Stimulated activated CD4-positive, alpha-beta T cell treated with anti-CD3 and anti-CD28 coated beads, Interleukin-15, amount 100 ng/mL, for 24 hours (primary cell): ENCODE measurements at regions not wholly inside any gene's neighbourhood (a gene's known extent, or its start where the extent isn't known, plus 50 kb on each side); places are given as distances from the start of the nearest gene placed in this dataset.
"Not testable (repeated sequence)": the region's sequence is repeated elsewhere in the genome, so short reads cannot be mapped to it uniquely, and the experiment has no call there.

Source experiments
- DNase-seq: peaks from one replicate; pipeline ENCODE4 v3.0.0-alpha.2; 2020

DNA sequence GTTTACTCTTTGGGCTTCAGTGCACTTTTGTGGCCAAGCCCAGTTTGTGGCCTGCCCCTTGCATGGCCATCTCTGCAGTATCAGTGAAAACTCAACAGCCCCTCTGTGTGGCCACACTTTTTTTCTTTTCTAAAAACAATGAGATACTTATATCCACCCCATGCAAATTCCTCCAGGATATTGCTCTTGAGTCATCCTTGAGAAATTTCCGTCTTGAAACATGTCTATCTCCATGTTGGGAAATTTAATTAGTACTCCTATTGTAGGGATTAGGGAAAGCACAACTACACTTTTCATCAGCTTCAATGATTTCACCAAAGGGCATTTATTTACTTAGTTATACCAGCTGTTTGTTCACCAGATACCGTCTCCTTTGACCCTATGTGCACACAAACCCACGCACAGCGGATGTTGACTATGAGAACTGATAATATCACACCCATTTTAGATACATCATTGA is 993.1 kb downstream of the TSN start:
- DNase-seq: no peak

DNA sequence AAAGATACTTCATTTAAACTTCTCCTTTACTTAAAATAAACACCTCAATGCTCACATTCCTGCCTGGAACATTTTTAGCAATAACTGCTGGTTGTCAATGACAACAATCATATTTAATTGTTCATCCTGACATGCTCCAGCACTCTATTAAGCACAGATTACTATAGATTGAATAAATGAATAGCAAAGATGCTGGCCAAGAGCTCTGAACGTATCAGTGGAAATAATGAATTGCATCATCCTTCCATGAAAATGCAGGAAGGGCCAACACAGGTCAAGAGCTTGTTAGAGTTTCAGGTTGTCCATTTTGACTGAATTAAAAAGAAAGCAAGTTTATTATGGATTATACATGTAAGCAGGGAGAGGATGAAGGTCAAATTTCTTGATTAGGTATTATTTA is 994.0 kb downstream of the TSN start:
- no peak for DNase-seq

DNA sequence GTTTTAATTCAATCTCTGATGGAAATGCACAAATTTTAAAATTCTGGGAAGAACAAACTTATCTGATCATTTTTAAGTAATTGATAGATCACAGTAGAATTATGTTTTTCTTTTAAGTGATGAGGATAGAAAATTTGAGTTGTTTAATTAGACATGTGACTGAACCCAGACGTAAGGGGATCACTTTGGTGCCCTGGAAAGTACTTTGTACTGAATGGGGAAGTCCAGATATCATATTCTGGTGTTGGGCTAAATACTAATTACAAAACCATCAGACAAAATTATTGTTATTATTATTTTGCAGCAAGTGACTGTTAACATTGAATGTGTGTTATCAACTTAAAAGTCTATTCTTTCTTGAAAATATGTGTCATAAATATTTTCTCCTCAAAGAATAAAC is 994.6 kb downstream of the TSN start:
- DNase-seq: no peak

DNA sequence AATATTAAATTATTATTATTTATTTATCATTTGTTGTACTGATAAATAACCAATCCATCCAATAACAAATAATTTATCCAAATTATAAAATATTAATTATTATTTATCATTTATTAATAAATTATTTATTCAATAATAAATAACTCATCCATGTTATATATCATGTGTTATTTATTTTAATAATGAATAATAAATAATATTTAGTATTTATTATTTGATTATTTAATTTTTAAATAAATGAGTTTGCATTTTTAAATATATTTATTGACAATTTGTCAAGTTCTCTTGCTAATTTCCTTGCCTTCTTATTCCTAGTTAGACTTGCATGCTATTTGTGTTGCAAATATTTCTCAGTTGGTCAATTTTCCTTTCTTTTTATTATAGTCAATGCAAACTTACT is 995.4 kb downstream of the TSN start:
- DNase-seq: no peak

DNA sequence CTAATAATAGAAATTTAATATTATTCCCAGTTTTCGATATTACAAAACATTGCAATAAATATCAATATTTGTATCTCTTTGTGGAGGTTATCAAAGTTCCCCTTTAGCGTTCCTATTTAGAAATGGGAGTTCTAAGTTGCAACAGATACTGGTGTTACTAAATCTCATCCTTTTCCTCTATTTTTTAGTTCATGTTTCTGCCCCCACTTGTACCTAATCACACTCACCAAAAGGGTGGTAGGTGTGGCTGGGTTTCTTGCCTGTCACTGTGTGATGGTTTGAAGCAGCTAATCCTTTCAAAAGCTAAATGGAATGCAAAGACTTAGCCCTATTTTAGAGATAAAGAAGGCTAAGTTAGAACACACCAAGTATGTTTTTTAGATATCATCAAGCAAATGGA is 997.9 kb downstream of the TSN start:
- no peak for DNase-seq

DNA sequence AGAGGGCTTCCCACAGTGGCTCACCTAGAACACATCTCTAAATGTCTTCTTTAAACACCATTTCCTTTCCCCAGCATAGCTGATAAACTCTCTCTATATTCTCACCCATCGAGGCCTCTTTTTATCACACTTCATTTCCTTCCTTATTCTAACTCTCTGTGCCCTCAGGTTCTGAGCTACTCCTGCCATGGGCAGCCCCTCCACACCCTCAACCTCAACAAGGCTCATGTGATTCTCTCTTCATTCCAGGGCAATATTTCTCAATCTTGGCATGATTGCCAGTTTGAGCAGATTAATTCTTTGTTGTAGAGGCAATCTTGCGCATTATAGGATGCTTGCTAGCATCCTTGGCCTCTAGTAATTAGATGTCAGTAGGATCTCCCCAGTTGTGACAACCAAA is 999.1 kb downstream of the TSN start:
- DNase-seq: no peak

DNA sequence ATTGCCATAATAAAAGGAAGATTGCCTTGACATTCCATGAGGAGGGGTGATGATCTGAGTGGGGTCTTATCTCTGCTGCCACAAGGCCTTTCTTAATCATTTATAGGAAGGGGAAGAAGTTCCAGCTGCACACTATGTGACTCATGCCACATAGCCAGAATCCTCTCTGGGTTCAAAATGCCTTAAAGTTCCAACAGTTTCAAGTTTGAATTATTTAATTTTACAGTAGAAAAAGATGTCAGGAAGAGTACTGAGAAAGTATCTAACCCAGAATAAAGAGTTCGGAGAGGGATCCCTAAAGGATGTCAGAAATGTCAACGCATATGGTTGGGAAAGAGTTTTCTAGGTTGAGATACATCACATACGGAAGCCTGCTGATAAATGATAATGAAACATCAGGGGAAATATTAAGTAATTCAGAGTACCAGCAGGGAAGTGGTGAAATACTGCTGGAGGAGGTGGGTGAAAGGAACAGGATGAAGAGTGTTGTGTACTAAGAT is 999.9 kb downstream of the TSN start:
- no peak for DNase-seq

DNA sequence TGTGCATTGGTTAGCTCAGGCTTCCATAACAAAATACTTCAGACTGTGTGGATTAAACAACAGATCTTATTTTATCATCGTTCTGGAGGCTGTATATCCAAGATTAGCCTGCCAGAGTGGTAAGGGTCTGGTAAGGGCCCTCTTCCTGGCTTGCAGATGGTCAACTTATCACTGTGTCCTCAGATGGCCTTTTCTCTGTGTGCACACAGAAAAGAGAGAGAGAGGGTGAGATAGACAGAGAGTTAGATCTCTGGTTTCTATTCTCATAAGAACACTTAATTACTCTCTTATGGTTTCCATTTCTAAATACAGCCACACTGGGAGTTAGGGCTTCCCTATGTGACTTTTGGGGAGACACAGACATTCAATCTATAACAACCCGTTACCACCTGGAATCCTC is 1003.5 kb downstream of the TSN start:
- DNase-seq: no peak

DNA sequence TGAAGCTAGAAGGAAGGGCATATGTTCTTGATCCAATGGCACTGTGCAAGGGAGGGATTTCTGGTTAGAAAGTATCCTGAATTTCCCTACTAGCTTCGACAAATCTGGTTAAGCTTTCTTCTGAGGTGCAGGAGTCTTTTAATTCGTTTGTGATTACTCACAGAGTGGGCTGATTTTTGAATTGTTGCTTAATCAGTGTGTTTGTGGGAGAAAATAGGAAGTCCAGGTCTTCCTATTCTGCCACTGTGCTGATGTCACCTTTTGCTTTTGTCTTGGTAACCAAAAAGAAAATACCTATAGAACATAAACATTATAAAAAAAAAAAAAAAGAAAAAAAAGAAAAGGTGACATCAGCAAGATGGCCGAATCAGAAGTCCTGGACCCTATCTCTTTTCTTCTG is 1008.6 kb downstream of the TSN start:
- DNase-seq: no peak

DNA sequence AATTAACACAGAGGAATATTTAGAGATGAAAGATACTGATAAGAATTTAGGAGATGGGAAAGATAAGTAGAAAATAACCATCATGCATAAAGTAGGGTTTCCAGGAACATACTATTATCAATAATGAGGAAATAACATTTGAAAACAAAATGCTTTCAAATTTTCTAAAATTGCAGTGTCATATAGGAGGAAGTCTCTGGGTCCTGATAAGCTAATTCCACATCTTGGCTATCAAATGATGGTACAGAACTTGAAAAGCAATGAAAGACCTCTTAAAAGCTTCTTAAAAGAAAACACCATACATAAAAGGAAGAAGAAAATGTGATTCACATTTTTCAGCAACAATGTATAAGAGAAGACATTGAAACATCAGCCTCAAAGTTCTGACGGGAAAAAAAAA is 1024.8 kb downstream of the TSN start:
- DNase-seq: no peak

DNA sequence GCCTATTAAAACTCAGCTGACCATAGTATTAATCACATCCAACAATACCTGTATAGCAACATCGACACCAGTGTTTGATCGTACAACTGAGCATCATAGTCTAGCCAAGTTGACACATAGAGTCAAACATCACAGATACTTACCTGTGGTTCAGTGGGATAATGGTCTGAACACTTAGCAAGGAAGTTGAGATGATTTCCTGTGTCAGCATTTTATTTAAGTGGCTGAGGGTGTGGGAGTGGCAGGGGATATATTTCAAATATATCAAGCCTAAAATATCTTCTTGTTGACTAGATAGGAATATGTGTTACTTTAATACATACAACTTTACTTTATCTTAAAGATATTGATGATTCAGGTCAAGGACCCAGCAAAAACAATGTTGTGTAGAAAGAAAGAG is 1038.6 kb downstream of the TSN start:
- DNase-seq: no peak

DNA sequence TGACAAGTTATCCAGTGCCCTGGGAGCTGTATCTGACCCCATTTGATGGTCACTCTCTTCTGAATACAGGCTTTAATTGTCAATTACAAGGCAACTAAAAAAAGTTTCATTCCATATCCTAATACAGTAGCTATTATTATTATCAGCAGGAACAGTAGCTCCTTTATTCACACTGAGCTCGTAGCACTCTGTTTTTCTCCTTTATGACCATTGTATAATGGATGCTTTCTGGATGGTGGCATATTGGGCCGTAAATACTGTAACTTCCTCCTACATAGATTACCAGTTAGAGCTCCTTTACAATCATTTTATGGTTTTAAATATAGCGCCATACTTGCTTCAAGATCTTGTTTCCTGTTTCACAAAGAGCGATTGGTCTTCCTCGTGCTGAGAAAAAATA is 1040.3 kb downstream of the TSN start:
- DNase-seq: no peak

DNA sequence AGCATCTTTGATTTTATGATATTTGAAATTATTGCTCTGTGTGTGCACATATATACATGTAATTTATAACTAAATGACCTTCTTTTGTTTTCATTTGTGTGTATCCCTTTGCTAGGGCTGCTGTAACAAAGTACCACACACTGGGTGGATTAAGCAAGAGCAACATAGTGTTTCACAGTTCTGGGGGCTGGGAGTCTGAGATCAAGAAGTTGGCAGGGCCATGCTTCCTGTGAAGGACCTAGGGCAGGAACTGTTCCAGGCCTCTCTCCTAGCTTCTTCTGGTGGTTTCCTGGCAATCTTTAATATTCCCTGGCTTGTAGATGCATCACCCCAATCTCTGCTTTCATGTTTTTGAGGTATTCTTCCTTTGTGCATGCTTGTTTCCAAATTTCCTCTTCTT is 1043.9 kb downstream of the TSN start:
- no peak for DNase-seq

DNA sequence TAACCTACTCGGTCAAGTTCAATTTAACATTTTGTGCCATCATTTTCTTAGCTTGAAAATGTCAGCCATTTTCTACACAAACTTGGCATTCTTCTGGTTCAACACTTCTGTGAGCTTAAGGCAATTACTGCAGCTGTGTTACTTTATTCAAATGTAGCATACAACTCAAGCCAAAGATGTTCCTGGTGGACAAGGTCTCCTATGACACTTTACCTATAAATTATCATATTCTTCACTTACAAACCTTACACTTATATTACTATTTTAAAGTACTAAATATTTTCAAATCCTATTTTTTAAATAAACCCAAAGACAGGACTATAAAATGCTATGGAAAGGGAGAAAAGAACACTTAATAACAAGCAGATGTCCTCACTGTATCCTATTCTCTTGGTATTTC is 1045.3 kb downstream of the TSN start:
- no peak for DNase-seq

DNA sequence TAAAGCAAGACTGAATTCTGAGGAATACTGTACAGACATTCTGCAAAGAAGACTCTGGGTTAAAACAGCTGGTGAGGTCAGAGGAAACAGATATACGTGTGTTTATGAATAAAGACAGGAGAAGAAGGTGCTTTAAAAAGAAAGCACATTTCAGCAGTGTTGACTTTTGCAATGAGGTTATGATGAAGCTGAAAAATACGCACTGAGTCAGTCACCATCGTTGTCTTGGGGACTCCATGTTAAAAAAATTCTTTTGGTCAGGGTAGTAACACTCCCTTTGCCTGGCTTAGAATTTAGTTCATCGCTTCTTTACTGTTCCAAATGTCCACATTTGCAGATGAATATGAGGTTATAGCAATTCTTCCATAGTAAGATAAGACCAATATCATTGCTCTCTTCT is 1049.0 kb downstream of the TSN start:
- no peak for DNase-seq

DNA sequence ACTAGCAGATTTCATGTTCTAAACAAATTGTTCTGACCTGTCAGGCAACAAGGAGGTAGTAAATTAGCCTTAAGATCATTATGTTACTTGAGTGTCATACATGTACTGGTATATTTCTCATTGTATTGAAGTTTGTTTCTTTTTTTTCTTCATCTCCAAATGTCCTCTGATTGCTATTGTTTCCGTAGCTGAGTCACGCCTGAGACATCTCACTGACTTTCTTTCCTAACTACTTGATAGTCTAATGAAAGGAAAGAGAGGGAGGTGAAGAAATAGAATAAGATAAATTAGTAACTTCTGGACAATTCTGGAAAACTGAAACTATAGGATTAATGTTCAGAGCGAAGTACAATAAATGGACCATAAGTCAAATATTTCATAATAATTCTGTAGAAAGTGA is 1049.9 kb downstream of the TSN start:
- DNase-seq: no peak

DNA sequence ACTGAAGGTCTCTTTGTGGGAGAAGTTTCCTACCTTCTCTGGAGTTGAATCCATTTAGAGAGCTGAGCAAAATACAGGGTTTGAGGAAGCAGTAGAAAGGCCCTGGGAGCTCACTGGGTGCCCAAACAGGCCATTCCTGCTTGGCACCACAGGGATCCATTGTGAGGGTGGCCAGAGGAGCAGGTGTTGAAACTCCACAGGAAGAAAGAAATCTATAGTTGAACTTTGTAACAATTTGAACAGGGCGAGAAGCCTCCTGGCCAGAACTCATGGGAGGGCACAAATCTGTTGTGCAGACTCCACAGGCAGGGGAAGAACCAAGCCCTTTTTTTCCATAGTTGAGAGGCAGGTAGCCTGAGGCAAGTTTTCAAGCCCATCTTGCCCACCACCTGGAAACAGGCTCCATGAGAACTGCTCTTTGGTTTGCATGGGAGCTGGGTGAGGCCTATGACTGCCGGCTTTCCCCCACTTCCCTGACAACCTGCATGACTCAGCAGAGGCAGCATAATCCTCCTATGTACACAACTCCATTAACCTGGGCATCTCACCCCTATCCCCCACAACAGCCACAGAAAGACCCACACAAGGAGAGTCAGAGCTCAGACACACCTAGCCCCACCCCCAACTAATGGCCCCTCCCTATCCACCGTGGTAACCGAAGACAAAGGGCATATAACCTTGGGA is 1053.0 kb downstream of the TSN start:
- DNase-seq: no peak

DNA sequence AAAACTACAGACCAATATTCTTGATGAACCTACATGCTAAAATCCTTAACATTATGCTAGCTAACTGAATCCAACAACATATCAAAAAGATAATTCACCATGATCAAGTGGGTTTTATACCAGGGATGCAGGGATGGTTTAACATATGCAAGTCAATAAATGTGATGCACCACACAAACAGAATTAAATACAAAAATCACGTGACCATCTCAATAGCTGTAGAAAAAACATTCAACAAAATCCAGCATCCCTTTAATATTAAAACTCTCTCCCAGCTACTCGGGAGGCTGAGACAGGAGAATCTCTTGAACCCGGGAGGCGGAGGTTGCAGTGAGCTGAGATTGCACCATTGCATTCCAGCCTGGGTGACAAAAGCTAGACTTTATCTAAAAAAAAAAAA is 1056.8 kb downstream of the TSN start:
- DNase-seq: not testable (repeated sequence)

DNA sequence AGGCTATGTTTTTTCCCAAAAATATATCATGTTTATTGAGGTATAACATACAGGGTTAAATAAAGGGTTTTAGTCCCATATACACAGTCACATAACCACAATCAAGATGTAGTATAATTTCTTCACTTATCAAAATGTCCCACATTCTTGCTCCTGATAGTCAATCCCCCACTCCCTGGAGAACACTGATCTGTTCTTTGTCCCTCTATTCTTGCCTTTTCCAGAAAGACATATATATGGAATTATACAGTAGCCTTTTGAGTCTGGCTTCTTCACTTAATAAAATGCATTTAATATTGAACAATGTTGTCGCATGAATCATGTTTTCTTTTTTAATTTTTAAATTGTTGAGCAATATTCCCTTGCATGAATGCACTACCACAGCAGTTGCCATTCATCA is 1059.7 kb downstream of the TSN start:
- no peak for DNase-seq

DNA sequence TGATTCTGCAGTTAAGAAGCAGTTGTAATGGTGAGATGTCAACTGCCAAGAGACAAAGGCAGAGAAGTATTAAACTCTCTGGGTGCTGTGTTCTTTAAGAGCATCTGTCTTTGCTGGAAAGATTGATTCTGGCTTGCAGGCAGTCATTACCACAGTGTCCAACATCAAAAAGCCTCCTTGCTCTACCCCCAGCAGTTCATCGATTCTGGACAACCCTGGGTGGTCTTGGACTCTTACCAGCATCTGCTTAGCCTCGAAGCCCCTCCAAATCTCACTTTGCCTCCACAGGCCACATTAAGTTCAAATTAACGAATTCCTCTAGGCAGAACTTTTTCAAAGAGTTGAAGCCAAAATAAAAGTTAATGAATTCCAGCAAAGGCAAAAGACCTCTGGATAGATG is 1061.4 kb downstream of the TSN start:
- DNase-seq: no peak

DNA sequence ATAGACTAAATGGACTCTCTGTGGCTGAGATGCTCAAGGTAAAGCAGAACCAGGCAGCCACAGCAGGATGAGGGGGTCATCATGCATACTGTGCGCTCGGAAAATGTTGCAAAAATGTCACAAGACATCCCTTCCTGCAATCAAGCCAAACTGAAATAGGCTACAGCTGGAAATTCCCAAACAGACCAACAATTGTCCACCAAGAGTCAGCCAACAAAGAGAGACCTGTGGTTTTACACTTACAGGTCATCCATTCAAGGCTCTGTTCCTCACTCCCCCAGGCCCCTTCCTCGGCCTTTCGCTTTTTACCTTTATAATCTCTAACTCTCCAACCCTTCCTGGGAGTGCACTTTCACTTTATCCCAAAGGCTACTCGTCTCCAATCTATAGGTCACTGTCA is 1066.9 kb downstream of the TSN start:
- no peak for DNase-seq

DNA sequence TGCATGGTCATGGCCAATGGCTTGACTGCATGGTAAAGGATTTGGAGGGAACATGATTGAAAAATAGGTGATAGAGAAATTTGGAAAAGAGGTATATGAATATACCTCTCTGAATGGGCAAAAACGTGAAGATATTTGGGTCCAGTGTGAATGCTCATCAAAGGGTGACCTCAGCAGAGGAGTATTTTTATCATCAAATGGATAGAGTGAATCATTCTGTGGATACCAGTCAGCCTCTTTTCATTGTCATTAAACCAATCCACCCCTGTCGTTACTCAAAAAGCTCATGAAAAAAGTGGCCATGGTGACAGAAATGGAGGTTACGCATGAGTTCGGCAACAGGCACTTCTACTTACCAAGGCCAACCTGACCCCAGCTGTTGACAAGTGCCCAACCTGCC is 1074.7 kb downstream of the TSN start:
- no peak for DNase-seq

DNA sequence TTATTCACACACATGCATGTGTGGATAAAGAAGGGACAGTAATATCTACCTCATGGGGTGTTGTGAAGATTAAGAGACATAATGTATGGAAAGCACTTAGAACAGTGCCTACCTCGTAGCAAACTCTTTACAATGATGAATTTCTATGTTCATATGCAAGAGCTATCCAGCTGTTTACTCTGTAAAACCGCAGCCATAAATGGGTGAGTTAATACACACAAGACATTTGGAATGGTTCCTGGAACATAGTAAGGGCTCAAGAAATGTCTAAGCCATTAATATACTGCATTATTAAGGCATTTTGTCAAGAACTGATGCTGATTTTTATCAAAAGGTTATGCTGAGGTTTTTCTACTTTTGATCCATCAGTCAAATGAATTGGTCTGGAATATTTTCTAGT is 1076.2 kb downstream of the TSN start:
- DNase-seq: no peak

DNA sequence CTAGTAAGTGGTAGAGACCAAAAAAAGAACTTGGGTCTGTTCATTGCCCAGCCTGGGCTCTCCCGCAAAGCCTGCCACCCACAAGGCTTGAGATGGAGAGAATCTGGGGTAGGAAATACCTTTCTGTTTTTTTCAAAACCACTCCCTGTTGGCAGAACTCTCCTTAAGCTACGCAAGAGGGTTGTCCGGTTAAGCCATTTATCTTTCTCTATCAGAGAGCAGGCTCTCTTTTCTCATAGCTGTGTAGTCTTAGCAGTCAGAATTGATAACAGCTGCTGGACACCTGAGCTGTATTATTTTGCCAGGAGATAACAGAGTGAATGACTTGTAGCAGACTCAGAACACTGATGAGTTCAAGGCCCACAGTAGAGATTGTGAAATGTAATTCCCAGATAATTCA is 1088.1 kb downstream of the TSN start:
- no peak for DNase-seq

DNA sequence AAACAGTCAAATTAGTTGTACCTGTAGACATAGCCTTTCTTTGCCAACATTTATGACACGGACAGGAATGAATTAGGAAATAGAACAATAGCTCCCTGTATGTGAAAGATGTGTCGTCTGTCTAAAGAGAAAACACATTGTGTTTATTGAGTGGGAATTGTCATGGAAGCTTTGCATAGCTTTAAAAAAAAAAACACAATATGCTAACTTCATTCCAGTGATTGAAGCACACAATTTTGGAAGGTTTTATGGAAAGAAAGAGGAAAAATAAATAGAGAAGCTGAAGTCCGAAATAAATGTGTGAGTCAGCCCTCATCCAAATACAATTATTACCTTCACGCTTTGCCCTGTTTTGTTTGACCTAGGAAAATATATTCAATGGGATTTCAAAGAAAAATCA is 1095.7 kb downstream of the TSN start:
- no peak for DNase-seq
